GM18951 (cell line): ENCODE measurements at regions not wholly inside any gene's neighbourhood (a gene's known extent, or its start where the extent isn't known, plus 50 kb on each side); places are given as distances from the start of the nearest gene placed in this dataset.

ENCODE experiments used
- POLR2A ChIP-seq: IDR thresholded peaks from 4 replicates; pipeline ENCODE4 v1.6.1; 2011; ENCODE audit warnings: mild to moderate bottlenecking; ENCODE audit not compliant: insufficient read length, insufficient read depth; ENCODE audit errors: extremely low read depth
- in situ Hi-C: fragments of 300-500 bp; cut with MboI; formaldehyde crosslinking; loops from one replicate; pipeline ENCODE4 v1.12.0; 2022; ENCODE audit warnings: low sequenced_read_pairs, mixed read lengths, inconsistent platforms; ENCODE audit not compliant: unreplicated experiment

GRCh38 chr9:107932601-107933000, 443.0 kb upstream of the KLF4 start:
- in situ Hi-C loops: no loop called here

GRCh38 chr9:107932046-107932445, 442.5 kb upstream of the KLF4 start:
- in situ Hi-C loops: no loop called here
- no peak for TF ChIP-seq POLR2A

More at GRCh38 chr9:107932601-107933000, 443.0 kb upstream of the KLF4 start:
- TF ChIP-seq POLR2A: no peak

GRCh38 chr9:107931071-107931715, 441.6 kb upstream of the KLF4 start:
- no peak for TF ChIP-seq POLR2A
- in situ Hi-C loops: no loop called here

GRCh38 chr9:107929443-107929842, 439.9 kb upstream of the KLF4 start:
- TF ChIP-seq POLR2A: no peak
- in situ Hi-C loops: no loop called here

- in situ Hi-C loops: no loop called here
- no peak for TF ChIP-seq POLR2A
These were observed 439.3 kb upstream of the KLF4 start for GRCh38 chr9:107928701-107929371.

GRCh38 chr9:107927276-107927675, 437.7 kb upstream of the KLF4 start:
- TF ChIP-seq POLR2A: no peak
- in situ Hi-C loops: no loop called here

GRCh38 chr9:107925749-107926297, 436.3 kb upstream of the KLF4 start:
- TF ChIP-seq POLR2A: no peak
- in situ Hi-C loops: no loop called here

GRCh38 chr9:107922260-107922659, 432.7 kb upstream of the KLF4 start:
- no peak for TF ChIP-seq POLR2A
- in situ Hi-C loops: no loop called here

- in situ Hi-C loops: no loop called here
- no peak for TF ChIP-seq POLR2A
These were observed 429.7 kb upstream of the KLF4 start for GRCh38 chr9:107919263-107919662.

- in situ Hi-C loops: no loop called here
- no peak for TF ChIP-seq POLR2A
These were observed 429.2 kb upstream of the KLF4 start for GRCh38 chr9:107918749-107919148.

- in situ Hi-C loops: no loop called here
- no peak for TF ChIP-seq POLR2A
These were observed 424.6 kb upstream of the KLF4 start for GRCh38 chr9:107914151-107914550.

- no peak for TF ChIP-seq POLR2A
- in situ Hi-C loops: no loop called here
These were observed 418.1 kb upstream of the KLF4 start for GRCh38 chr9:107907715-107908114.

- in situ Hi-C loops: no loop called here
- no peak for TF ChIP-seq POLR2A
These were observed 417.7 kb upstream of the KLF4 start for GRCh38 chr9:107907255-107907654.

- in situ Hi-C loops: no loop called here
- no peak for TF ChIP-seq POLR2A
These were observed 416.5 kb upstream of the KLF4 start for GRCh38 chr9:107906074-107906473.
